ENCODE measurements at regions not wholly inside any gene's neighbourhood (a gene's known extent, or its start where the extent isn't known, plus 50 kb on each side); places are given as distances from the start of the nearest gene placed in this dataset.

- peak in 4 of 5 donors; percentile 41 to 76 (median 69) for DNase-seq
- H3K27ac ChIP-seq = peak overlapping the region in 6 of 12 donors; percentile 3 to 54 (median 35)
- TF ChIP-seq POLR2A (IDR thresholded peaks at IDR 0.05) = no peak
- TF ChIP-seq CTCF (IDR thresholded peaks at IDR 0.05) = no peak
Observed at GRCh38 chr21:15221799-15222386, 157.1 kb upstream of the NRIP1 start.

DNA sequence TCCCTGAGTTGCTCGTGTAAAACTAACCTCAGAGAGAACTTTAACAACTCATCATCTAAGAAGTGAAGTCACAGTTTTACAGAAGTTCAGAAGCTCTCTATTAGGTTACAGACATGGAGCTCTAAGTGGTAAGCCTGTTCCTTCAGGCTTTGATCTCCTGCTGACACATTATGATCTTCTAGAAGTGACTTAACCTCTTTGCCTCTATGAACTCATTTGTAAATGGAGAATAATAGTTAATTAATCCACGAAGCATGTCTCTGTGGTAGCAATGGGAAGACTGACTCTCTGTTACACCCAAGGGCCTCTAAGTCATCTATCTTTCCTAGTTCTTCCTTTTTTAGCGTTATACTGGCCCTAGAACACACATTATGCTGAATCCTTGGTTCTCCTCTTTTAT is 157.9 kb upstream of the NRIP1 start:
- TF ChIP-seq CTCF (IDR thresholded peaks at IDR 0.05) (no peak), POLR2A (IDR thresholded peaks at IDR 0.05) (no peak)

More at GRCh38 chr21:15221799-15222386, 157.1 kb upstream of the NRIP1 start:
- intact Hi-C loops (cut with DNase I) = loop anchor here in 4 of 10 donors (5.0 to 10.0 kb wide), 4 partner anchors 155 to 357 kb away; partner anchors contain the start of gene NRIP1 (in 2 of the 4)
- peak; percentile 90 to 100 (median 99) for ATAC-seq
- Histone ChIP-seq H3K4me3 (no peak overlapping the region), H3K36me3 (no peaks in the 10 kb centered on the region), H3K27me3 (no peaks in the 10 kb centered on the region), H3K4me1 (peaks cover 0 to 36% (median 12%) of the 10 kb centered on the region in 12 donors), H3K9me3 (no peaks in the 10 kb centered on the region)

DNA sequence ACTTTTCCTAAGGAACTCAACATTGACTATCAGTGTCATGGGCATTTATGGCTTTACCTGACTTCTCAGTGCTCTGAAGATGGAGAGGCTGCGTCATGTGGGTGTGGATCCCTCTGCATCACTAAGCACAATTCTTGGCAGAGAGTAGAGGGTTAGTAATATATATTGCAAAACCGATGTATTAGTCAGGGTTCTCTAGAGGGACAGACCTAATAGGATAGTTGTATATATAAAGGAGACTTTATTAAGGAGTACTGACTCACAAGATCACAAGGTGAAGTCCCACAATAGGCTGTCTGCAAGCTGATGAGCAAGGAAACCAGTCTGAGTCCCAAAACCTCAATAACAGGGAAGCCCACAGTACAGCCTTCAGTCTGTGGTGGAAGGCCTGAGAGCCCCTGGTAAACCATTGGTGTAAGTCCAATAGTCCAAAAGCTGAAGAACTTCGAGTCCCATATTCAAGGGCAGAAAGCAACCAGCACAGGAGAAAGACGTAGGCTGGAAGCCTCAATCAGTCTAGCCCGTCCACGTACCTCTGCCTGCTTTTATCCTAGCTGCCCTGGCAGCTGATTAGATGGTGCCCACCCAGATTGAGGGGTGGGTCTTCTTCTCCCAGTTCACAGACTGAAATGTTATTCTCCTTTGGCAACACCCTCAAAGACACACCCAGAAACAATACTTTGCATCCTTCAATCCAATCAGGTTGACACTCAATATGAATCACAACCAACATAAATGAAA is 159.7 kb upstream of the NRIP1 start:
- Histone ChIP-seq H3K9me3 (no peaks in the 10 kb centered on the region), H3K4me3 (no peak overlapping the region), H3K27ac (no peak overlapping the region), H3K4me1 (peaks cover 0 to 36% (median 12%) of the 10 kb centered on the region in 12 donors), H3K36me3 (no peaks in the 10 kb centered on the region), H3K27me3 (no peaks in the 10 kb centered on the region)
- DNase-seq (no peak), ATAC-seq (no peak)
- intact Hi-C loops (cut with DNase I) = loop anchor here in 4 of 10 donors (5.0 to 10.0 kb wide), 4 partner anchors 157 to 360 kb away; partner anchors contain the start of gene NRIP1 (in 2 of the 4)
- 88 to 99% (median 95%) methylated on average over 6 of the region's 6 CpGs for WGBS, 4 donors
- TF ChIP-seq CTCF (IDR thresholded peaks at IDR 0.05) (no peak), POLR2A (IDR thresholded peaks at IDR 0.05) (no peak)

More for the DNA sequence above, 157.9 kb upstream of the NRIP1 start:
- Histone ChIP-seq H3K27me3 (no peaks in the 10 kb centered on the region), H3K27ac (peak overlapping the region in 4 of 12 donors; percentile 3 to 54 (median 35)), H3K36me3 (no peaks in the 10 kb centered on the region), H3K9me3 (no peaks in the 10 kb centered on the region), H3K4me1 (peaks cover 0 to 36% (median 12%) of the 10 kb centered on the region in 12 donors), H3K4me3 (no peak overlapping the region)
- intact Hi-C loops (cut with DNase I) = loop anchor here in 4 of 10 donors (5.0 to 10.0 kb wide), 4 partner anchors 155 to 358 kb away; partner anchors contain the start of gene NRIP1 (in 2 of the 4)
- WGBS, 4 donors = 43 to 60% (median 52%) methylated on average over 3 of the region's 3 CpGs
- DNase-seq = no peak
- no peak for ATAC-seq

DNA sequence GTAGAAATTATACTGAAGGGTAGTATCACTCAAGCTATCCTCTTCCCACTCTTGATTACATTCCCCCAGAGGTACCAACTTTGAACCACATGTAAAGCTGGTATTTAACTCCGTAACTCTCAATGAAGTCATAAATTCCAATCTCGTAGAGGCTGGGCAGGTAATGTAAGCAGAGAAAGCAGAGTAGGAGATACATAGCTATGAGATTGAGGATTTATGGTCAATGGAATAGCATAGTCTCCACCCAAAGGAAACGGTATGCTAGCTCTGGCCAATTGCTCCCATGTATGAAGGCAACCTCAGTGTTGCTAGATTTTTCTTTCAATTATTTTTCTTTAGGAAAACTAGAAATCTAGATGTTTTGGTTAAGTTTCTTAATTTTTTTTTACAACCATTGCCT is 163.1 kb upstream of the NRIP1 start:
- Histone ChIP-seq H3K4me3 (no peak overlapping the region), H3K27ac (no peak overlapping the region), H3K4me1 (peaks cover 0 to 4% (median 0%) of the 10 kb centered on the region in 12 donors), H3K9me3 (no peaks in the 10 kb centered on the region), H3K36me3 (no peaks in the 10 kb centered on the region), H3K27me3 (no peaks in the 10 kb centered on the region)
- DNase-seq (no peak), ATAC-seq (no peak)
- intact Hi-C loops (cut with DNase I) = loop anchor here in 3 of 10 donors (10.0 kb wide), 3 partner anchors 163 to 363 kb away; partner anchors contain the start of gene NRIP1 (in 2 of the 3)
- TF ChIP-seq POLR2A (IDR thresholded peaks at IDR 0.05) (no peak), CTCF (IDR thresholded peaks at IDR 0.05) (no peak)
- 85 to 93% (median 88%) methylated on average over 3 of the region's 3 CpGs for WGBS, 4 donors

Data from heart left ventricle (tissue), 16 donors.